SK-N-SH (cell line): ENCODE measurements at regions not wholly inside any gene's neighbourhood (a gene's known extent, or its start where the extent isn't known, plus 50 kb on each side); places are given as distances from the start of the nearest gene placed in this dataset.

Experiments
- CHD2 ChIP-seq: fragments of 150-350 bp; IDR thresholded peaks from 2 replicates; pipeline ENCODE4 v1.6.1; 2018; ENCODE audit warnings: low read length; ENCODE audit not compliant: partially characterized antibody
- GABPA ChIP-seq: IDR thresholded peaks from 2 replicates; pipeline ENCODE4 v1.4.0; 2012; ENCODE audit warnings: low read depth, mild to moderate bottlenecking
- JUND ChIP-seq: IDR thresholded peaks from 2 replicates; pipeline ENCODE4 v1.4.0; 2012
- SMC3 ChIP-seq: IDR thresholded peaks from 2 replicates; pipeline ENCODE4 v1.6.1; 2012; ENCODE audit warnings: low read depth, low read length, improper control_type of control experiment
- TF ChIP-seq, protein P1 (sequence below): fragments of 200-600 bp; sonication (generic); IDR thresholded peaks from 2 replicates; pipeline ENCODE4 v1.6.1; 2017; ENCODE audit warnings: antibody characterized with exemption, mild to moderate bottlenecking, moderate library complexity

DNA sequence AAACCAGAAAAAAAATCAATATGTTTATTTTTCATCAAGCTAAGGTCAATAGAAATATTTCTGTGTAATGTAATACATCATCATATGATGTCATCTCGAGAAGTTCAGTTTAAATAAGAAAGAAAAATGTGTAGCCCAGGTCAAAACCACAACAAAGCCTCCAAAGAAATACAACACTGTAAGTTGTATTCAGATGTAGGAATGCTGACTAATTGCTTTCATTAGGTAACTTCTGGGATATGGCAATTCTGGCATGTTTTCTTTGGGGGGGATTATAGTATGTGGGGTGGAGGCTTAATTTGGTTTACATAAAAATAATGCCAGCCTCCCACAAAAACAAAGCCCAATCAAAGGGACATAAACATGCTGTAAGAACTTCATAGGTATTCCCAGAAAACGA lies 881.8 kb upstream of the CITED2 start:
- TF ChIP-seq, protein P1, sequence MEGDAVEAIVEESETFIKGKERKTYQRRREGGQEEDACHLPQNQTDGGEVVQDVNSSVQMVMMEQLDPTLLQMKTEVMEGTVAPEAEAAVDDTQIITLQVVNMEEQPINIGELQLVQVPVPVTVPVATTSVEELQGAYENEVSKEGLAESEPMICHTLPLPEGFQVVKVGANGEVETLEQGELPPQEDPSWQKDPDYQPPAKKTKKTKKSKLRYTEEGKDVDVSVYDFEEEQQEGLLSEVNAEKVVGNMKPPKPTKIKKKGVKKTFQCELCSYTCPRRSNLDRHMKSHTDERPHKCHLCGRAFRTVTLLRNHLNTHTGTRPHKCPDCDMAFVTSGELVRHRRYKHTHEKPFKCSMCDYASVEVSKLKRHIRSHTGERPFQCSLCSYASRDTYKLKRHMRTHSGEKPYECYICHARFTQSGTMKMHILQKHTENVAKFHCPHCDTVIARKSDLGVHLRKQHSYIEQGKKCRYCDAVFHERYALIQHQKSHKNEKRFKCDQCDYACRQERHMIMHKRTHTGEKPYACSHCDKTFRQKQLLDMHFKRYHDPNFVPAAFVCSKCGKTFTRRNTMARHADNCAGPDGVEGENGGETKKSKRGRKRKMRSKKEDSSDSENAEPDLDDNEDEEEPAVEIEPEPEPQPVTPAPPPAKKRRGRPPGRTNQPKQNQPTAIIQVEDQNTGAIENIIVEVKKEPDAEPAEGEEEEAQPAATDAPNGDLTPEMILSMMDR, result no peak
- TF ChIP-seq CHD2, result no peak
- TF ChIP-seq GABPA, result no peak
- no peak for TF ChIP-seq JUND
- TF ChIP-seq SMC3, result no peak
